Parathyroid adenoma (tissue), 2 donors: ENCODE measurements at regions not wholly inside any gene's neighbourhood (a gene's known extent, or its start where the extent isn't known, plus 50 kb on each side); places are given as distances from the start of the nearest gene placed in this dataset.

ENCODE experiments used
- H2AFZ ChIP-seq: fragments of 300-600 bp; sonication (generic); one replicate; pipeline ENCODE4 v1.7.0; 2017; ENCODE audit warnings: antibody characterized with exemption, mild to moderate bottlenecking
- H3K27ac ChIP-seq: fragments of 300-600 bp; sonication (generic); one replicate; pipeline ENCODE4 v1.7.0; 2017
- H3K27me3 ChIP-seq: fragments of 300-600 bp; sonication (generic); one replicate; pipeline ENCODE4 v1.7.0; 2017; ENCODE audit warnings: low read length; ENCODE audit not compliant: control insufficient read depth, insufficient read depth
- H3K36me3 ChIP-seq: fragments of 300-600 bp; sonication (generic); one replicate; pipeline ENCODE4 v1.7.0; 2017; ENCODE audit warnings: low read length; ENCODE audit not compliant: control insufficient read depth, insufficient read depth
- H3K4me1 ChIP-seq: fragments of 300-600 bp; sonication (generic); one replicate; pipeline ENCODE4 v1.7.0; 2017; ENCODE audit warnings: control low read depth
- H3K4me2 ChIP-seq: fragments of 300-600 bp; sonication (generic); one replicate; pipeline ENCODE4 v1.7.0; 2017; ENCODE audit warnings: low read length
- H3K4me3 ChIP-seq: fragments of 300-600 bp; sonication (generic); one replicate; pipeline ENCODE4 v1.7.0; 2017; ENCODE audit warnings: low read depth, low read length
- H3K79me2 ChIP-seq: fragments of 300-600 bp; sonication (generic); one replicate; pipeline ENCODE4 v1.7.0; 2017; ENCODE audit warnings: control low read depth
- H3K9ac ChIP-seq: fragments of 300-600 bp; sonication (generic); one replicate; pipeline ENCODE4 v1.7.0; 2017; ENCODE audit warnings: mild to moderate bottlenecking
- H3K9me3 ChIP-seq: fragments of 300-600 bp; sonication (generic); one replicate; pipeline ENCODE4 v1.7.0; 2017; ENCODE audit warnings: low read length; ENCODE audit not compliant: control insufficient read depth
- CTCF ChIP-seq: fragments of 300-600 bp; sonication (generic); IDR thresholded peaks from one replicate; pipeline ENCODE4 v1.7.0; 2017; ENCODE audit warnings: antibody characterized with exemption, mild to moderate bottlenecking
- donor health status: primary hyperparathyroidism.

GRCh38 chr18:26696308-26696707, 148.0 kb upstream of the KCTD1 start:
- no peaks in the 10 kb centered on the region for H3K36me3 ChIP-seq
- H3K9ac ChIP-seq, result no peak overlapping the region
- no peak overlapping the region for H3K4me2 ChIP-seq
- H3K4me1 ChIP-seq, result no peaks in the 10 kb centered on the region
- no peaks in the 10 kb centered on the region for H3K27me3 ChIP-seq
- no peaks in the 10 kb centered on the region for H3K79me2 ChIP-seq
- H3K9me3 ChIP-seq, result no peaks in the 10 kb centered on the region
- TF ChIP-seq CTCF, result no peak
- no peak overlapping the region for H3K27ac ChIP-seq
- H2AFZ ChIP-seq, result no peak overlapping the region
- H3K4me3 ChIP-seq, result no peak overlapping the region

- Histone ChIP-seq H3K27ac (no peak overlapping the region), H3K4me2 (no peak overlapping the region), H3K9me3 (no peaks in the 10 kb centered on the region), H3K4me3 (no peak overlapping the region), H2AFZ (no peak overlapping the region), H3K4me1 (no peaks in the 10 kb centered on the region), H3K36me3 (no peaks in the 10 kb centered on the region), H3K79me2 (no peaks in the 10 kb centered on the region), H3K9ac (no peak overlapping the region), H3K27me3 (no peaks in the 10 kb centered on the region)
- no peak for TF ChIP-seq CTCF
Observed at GRCh38 chr18:26689226-26689879, 141.0 kb upstream of the KCTD1 start.

GRCh38 chr18:26686532-26686931, 138.2 kb upstream of the KCTD1 start:
- Histone ChIP-seq H3K9me3 (no peaks in the 10 kb centered on the region), H3K4me3 (no peak overlapping the region), H3K9ac (no peak overlapping the region), H3K36me3 (no peaks in the 10 kb centered on the region), H3K27me3 (no peaks in the 10 kb centered on the region), H3K4me2 (no peak overlapping the region), H3K27ac (no peak overlapping the region), H2AFZ (no peak overlapping the region), H3K4me1 (no peaks in the 10 kb centered on the region), H3K79me2 (no peaks in the 10 kb centered on the region)
- no peak for TF ChIP-seq CTCF

- no peak overlapping the region for H3K4me3 ChIP-seq
- H3K4me2 ChIP-seq, result no peak overlapping the region
- no peaks in the 10 kb centered on the region for H3K79me2 ChIP-seq
- TF ChIP-seq CTCF, result no peak
- H3K36me3 ChIP-seq, result no peaks in the 10 kb centered on the region
- H3K27me3 ChIP-seq, result no peaks in the 10 kb centered on the region
- no peak overlapping the region for H3K27ac ChIP-seq
- H3K9me3 ChIP-seq, result no peaks in the 10 kb centered on the region
- no peaks in the 10 kb centered on the region for H3K4me1 ChIP-seq
- no peak overlapping the region for H3K9ac ChIP-seq
- H2AFZ ChIP-seq, result no peak overlapping the region
Observed at GRCh38 chr18:26685438-26686157, 137.2 kb upstream of the KCTD1 start.

- no peak for TF ChIP-seq CTCF
- H3K36me3 ChIP-seq, result no peaks in the 10 kb centered on the region
- no peaks in the 10 kb centered on the region for H3K79me2 ChIP-seq
- no peak overlapping the region for H3K27ac ChIP-seq
- H2AFZ ChIP-seq, result no peak overlapping the region
- no peak overlapping the region for H3K4me2 ChIP-seq
- no peak overlapping the region for H3K9ac ChIP-seq
- no peaks in the 10 kb centered on the region for H3K9me3 ChIP-seq
- H3K4me1 ChIP-seq, result no peaks in the 10 kb centered on the region
- no peak overlapping the region for H3K4me3 ChIP-seq
- no peaks in the 10 kb centered on the region for H3K27me3 ChIP-seq
Observed at GRCh38 chr18:26677957-26678356, 129.6 kb upstream of the KCTD1 start.
